Caki2 (cell line): ENCODE measurements at regions not wholly inside any gene's neighbourhood (a gene's known extent, or its start where the extent isn't known, plus 50 kb on each side); places are given as distances from the start of the nearest gene placed in this dataset.
"Not testable (repeated sequence)": the region's sequence is repeated elsewhere in the genome, so short reads cannot be mapped to it uniquely, and the experiment has no call there.

Source experiments
- DNase-seq: peaks from one replicate; pipeline ENCODE4 v3.0.0-alpha.2; 2015; ENCODE audit warnings: low read depth
- in situ Hi-C: cut with HindIII; loops from 2 replicates; pipeline ENCODE4 v1.10.0; 2016; ENCODE audit warnings: low sequenced_read_pairs, low pct_unique_long_range_greater_than_20kb, mixed read lengths

GRCh38 chr9:75197561-75197960 is 109.2 kb downstream of the OSTF1 start:
- in situ Hi-C loops: no loop called here

GRCh38 chr9:75198436-75198835 is 110.1 kb downstream of the OSTF1 start:
- in situ Hi-C loops: no loop called here
- no peak for DNase-seq

More at GRCh38 chr9:75197561-75197960, 109.2 kb downstream of the OSTF1 start:
- no peak for DNase-seq

GRCh38 chr9:75200892-75201470 is 112.7 kb downstream of the OSTF1 start:
- in situ Hi-C loops: no loop called here
- no peak for DNase-seq

- in situ Hi-C loops: no loop called here
- DNase-seq: no peak
Measured at GRCh38 chr9:75201480-75202209, 113.3 kb downstream of the OSTF1 start.

DNA sequence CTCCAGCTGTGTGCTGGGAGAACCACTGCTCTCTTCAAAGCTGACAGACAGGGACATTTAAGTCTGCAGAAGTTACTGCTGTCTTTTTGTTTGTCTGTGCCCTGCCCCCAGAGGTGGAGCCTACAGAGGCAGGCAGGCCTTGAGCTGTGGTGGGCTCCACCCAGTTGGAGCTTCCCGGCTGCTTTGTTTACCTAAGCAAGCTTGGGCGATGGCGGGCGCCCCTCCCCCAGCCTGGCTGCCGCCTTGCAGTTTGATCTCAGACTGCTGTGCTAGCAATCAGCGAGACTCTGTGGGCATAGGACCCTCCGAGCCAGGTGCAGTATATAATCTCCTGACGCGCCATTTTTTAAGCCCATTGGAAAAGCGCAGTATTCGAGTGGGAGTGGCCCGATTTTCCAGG is 119.7 kb downstream of the OSTF1 start:
- in situ Hi-C loops, DNase-seq: not testable (repeated sequence)

- no peak for DNase-seq
- in situ Hi-C loops: no loop called here
Measured at GRCh38 chr9:75210215-75210614, 121.9 kb downstream of the OSTF1 start.

- no peak for DNase-seq
- in situ Hi-C loops: no loop called here
Measured at GRCh38 chr9:75213765-75214164, 125.5 kb downstream of the OSTF1 start.

GRCh38 chr9:75226403-75227139 is 138.3 kb downstream of the OSTF1 start:
- DNase-seq: no peak
- in situ Hi-C loops: no loop called here

DNA sequence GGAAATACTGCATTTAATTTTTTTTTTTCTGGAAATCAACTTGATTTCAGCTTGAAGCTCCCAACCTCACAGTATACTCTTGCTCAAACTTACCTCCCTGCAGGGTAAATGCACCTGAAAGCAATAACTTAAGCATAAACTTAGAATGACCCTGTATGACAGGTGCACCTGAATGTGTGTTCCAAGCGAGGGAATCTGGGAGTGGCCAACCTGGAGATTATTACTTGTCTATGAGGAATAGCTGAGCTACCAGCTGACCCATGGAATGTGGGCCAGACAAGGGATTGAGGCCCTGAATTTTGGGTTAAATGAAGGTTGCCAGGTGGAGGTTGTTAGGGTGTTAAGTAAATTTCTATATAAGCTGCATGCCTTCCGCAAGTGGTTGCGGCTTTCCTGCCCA is 140.6 kb downstream of the OSTF1 start:
- no peak for DNase-seq

GRCh38 chr9:75229605-75230332 is 141.5 kb downstream of the OSTF1 start:
- peak; percentile 76 for DNase-seq
- in situ Hi-C loops: no loop called here

More for the DNA sequence above, 140.6 kb downstream of the OSTF1 start:
- in situ Hi-C loops: no loop called here

DNA sequence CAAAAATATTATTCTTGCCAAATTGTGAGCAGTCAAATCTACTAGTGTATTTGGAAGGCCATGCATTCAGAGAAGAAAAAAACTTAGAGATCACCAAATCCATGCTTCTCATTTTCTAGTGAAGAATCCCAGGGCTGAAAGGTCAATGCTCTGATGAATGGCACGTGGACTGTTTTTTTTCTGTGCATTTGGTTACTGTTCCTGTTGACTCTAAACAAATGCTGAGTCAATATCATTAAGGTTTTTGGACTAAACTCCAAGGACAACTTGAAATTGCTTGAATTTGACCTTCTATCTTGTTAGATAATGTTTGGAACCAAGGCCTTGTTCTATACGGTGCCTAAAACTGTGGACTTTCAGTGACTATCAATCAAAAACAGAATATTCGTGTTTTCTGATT is 142.2 kb downstream of the OSTF1 start:
- in situ Hi-C loops: no loop called here

DNA sequence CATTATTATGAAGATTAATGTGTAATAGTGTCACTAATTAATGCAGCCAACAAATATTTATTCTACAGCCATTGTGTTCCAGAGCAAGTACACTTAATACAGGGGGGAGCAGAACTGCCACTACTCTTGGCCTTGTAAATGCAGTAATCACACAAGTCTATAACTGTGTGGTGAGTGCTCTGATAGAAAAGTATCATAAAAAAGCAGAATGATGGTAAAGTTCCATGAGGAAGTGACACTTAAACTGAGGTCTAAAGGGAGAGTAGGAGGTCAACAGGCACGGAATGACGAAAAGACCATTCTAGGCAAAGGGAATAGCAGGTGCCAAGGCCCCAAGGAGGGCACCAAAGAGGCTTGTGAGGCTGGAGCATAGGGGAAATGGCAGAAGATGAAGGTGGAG is 142.9 kb downstream of the OSTF1 start:
- no peak for DNase-seq
- in situ Hi-C loops: no loop called here

More for the DNA sequence above, 142.2 kb downstream of the OSTF1 start:
- no peak for DNase-seq

GRCh38 chr9:75233011-75233410 is 144.7 kb downstream of the OSTF1 start:
- no peak for DNase-seq
- in situ Hi-C loops: no loop called here

GRCh38 chr9:75235632-75236031 is 147.3 kb downstream of the OSTF1 start:
- in situ Hi-C loops: no loop called here

DNA sequence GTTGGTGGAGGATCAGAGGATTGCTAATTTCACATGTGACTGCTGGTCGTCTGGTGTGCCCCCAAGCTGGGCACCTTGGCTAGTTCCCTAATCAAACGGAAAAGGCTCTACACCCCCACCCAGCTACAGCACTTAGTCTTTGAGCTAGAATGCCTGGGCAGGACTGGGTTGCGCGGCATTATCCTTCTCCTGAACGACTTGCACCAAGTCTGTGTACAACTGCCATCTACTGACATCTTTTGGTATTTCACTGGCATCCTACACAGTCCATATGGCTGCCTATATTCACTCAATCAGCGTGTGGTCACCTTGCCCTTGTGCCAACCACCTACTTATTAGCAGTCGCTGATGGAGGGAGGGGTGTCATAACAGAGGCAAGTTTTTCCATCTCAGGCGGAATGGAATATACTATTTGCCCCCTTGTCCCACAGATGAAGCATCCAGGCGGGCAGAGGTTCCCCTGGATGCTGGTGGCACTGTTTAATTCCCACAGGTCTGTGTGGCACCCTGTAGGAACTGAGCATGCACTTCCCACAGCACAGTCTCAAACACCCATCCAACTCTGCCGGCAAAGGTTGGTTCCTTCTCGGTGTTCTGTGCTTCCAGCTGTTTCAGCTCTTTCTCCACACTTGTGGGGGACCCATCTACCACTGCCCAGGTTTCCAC is 150.1 kb downstream of the OSTF1 start:
- in situ Hi-C loops: no loop called here

More at GRCh38 chr9:75235632-75236031, 147.3 kb downstream of the OSTF1 start:
- peak; percentile 19 for DNase-seq

GRCh38 chr9:75239176-75239575 is 150.9 kb downstream of the OSTF1 start:
- DNase-seq: no peak
- in situ Hi-C loops: no loop called here

More for the DNA sequence above, 150.1 kb downstream of the OSTF1 start:
- peak; percentile 27 for DNase-seq

DNA sequence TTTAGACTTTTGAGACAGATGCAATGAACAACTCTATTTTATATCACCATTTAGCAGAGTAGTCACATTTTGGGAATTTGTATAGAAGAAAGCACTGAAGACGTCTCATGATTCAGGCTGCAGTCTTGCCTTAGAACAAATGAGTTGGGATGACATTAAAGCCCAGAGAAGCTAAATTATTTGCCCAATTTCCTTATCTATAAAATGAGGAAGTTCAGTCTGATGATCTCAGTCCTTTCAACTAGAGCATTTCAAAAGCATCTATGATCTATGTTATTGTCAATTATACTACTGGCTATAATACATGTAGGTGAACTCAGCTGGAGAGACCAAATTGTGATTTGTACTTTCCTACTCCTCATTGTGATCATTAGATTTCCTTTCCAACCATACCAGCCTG is 154.1 kb downstream of the OSTF1 start:
- DNase-seq: no peak
- in situ Hi-C loops: no loop called here

DNA sequence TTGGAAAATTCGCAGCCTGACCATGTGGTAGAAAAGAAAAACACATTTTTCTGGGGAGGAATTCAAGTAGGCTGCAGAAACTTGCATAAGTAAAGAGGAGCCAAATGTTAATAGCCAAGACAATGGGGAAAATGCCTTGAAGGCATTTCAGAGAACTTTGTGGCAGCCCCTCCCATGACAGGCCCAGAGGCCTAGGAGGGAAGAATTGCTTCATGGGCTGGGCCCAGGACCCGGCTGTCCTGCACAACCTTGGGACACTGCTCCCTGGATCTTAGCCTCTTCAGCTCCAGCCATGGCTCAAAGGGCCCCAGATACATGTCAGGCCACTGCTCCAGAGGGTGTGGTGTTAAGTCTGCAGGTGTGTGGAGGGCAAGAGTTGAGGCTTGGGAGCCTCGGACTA is 158.6 kb downstream of the OSTF1 start:
- no peak for DNase-seq
- in situ Hi-C loops: no loop called here
